ENCODE measurements at regions not wholly inside any gene's neighbourhood (a gene's known extent, or its start where the extent isn't known, plus 50 kb on each side); places are given as distances from the start of the nearest gene placed in this dataset.
A peak's percentile ranks its signal among the peaks of the same experiment; 100 is the strongest.
"Not testable (repeated sequence)": the region's sequence is repeated elsewhere in the genome, so short reads cannot be mapped to it uniquely, and the experiment has no call there.

GRCh38 chr7:97928844-97929243, 56.6 kb upstream of the ASNS start:
- not testable (repeated sequence) for DNase-seq

GRCh38 chr7:97927790-97928748, 55.9 kb upstream of the ASNS start:
- peak; percentile 22 for DNase-seq

Data from occipital lobe (tissue), 1 donor.